ENCODE measurements at regions not wholly inside any gene's neighbourhood (a gene's known extent, or its start where the extent isn't known, plus 50 kb on each side); places are given as distances from the start of the nearest gene placed in this dataset.

- no peak for DNase-seq
- H3K4me3 Mint-ChIP-seq, result no peak overlapping the region
- H3K9me3 Mint-ChIP-seq, result no peaks in the 10 kb centered on the region
- H3K27ac Mint-ChIP-seq, result no peak overlapping the region
- ChIA-PET POLR2A (no interaction called here), CTCF (no interaction called here)
- no peaks in the 10 kb centered on the region for H3K27me3 Mint-ChIP-seq
- H3K4me1 Mint-ChIP-seq (ENCODE audit: low read depth), result no peaks in the 10 kb centered on the region
- H3K36me3 Mint-ChIP-seq, result no peaks in the 10 kb centered on the region
- intact Hi-C loops (cut with micrococcal nuclease), result no loop called here
Measured at GRCh38 chr2:145022666-145023333, 502.9 kb upstream of the ZEB2 start.

GRCh38 chr2:145021962-145022665 is 502.2 kb upstream of the ZEB2 start:
- no peak for DNase-seq
- CTCF ChIA-PET, result no interaction called here
- POLR2A ChIA-PET, result no interaction called here
- H3K4me3 Mint-ChIP-seq, result no peak overlapping the region
- no peak overlapping the region for H3K27ac Mint-ChIP-seq
- H3K27me3 Mint-ChIP-seq, result no peaks in the 10 kb centered on the region
- intact Hi-C loops (cut with micrococcal nuclease), result no loop called here
- H3K4me1 Mint-ChIP-seq (ENCODE audit: low read depth), result no peaks in the 10 kb centered on the region
- no peaks in the 10 kb centered on the region for H3K9me3 Mint-ChIP-seq
- no peaks in the 10 kb centered on the region for H3K36me3 Mint-ChIP-seq

GRCh38 chr2:145020694-145021093 is 500.8 kb upstream of the ZEB2 start:
- no peak for DNase-seq
- POLR2A ChIA-PET, result no interaction called here
- H3K4me3 Mint-ChIP-seq, result no peak overlapping the region
- intact Hi-C loops (cut with micrococcal nuclease), result no loop called here
- no peaks in the 10 kb centered on the region for H3K4me1 Mint-ChIP-seq (ENCODE audit: low read depth)
- CTCF ChIA-PET, result no interaction called here
- no peak overlapping the region for H3K27ac Mint-ChIP-seq
- H3K9me3 Mint-ChIP-seq, result no peaks in the 10 kb centered on the region
- no peaks in the 10 kb centered on the region for H3K36me3 Mint-ChIP-seq
- H3K27me3 Mint-ChIP-seq, result no peaks in the 10 kb centered on the region

GRCh38 chr2:145020139-145020538 is 500.2 kb upstream of the ZEB2 start:
- H3K9me3 Mint-ChIP-seq, result no peaks in the 10 kb centered on the region
- ChIA-PET CTCF (no interaction called here), POLR2A (no interaction called here)
- no peak overlapping the region for H3K27ac Mint-ChIP-seq
- intact Hi-C loops (cut with micrococcal nuclease), result no loop called here
- no peak overlapping the region for H3K4me3 Mint-ChIP-seq
- H3K4me1 Mint-ChIP-seq (ENCODE audit: low read depth), result no peaks in the 10 kb centered on the region
- no peaks in the 10 kb centered on the region for H3K27me3 Mint-ChIP-seq
- no peaks in the 10 kb centered on the region for H3K36me3 Mint-ChIP-seq
- DNase-seq, result no peak

- Mint-ChIP-seq H3K27ac (no peak overlapping the region), H3K27me3 (no peaks in the 10 kb centered on the region), H3K36me3 (no peaks in the 10 kb centered on the region), H3K4me3 (no peak overlapping the region), H3K4me1 (ENCODE audit: low read depth) (no peaks in the 10 kb centered on the region), H3K9me3 (no peaks in the 10 kb centered on the region)
- intact Hi-C loops (cut with micrococcal nuclease), result no loop called here
- POLR2A ChIA-PET, result no interaction called here
- CTCF ChIA-PET, result no interaction called here
- no peak for DNase-seq
Measured at GRCh38 chr2:145018502-145018901, 498.6 kb upstream of the ZEB2 start.

GRCh38 chr2:145017149-145017548 is 497.2 kb upstream of the ZEB2 start:
- DNase-seq, result no peak
- ChIA-PET CTCF (no interaction called here), POLR2A (no interaction called here)
- H3K4me3 Mint-ChIP-seq, result no peak overlapping the region
- no peaks in the 10 kb centered on the region for H3K36me3 Mint-ChIP-seq
- intact Hi-C loops (cut with micrococcal nuclease), result no loop called here
- no peaks in the 10 kb centered on the region for H3K4me1 Mint-ChIP-seq (ENCODE audit: low read depth)
- H3K27ac Mint-ChIP-seq, result no peak overlapping the region
- H3K9me3 Mint-ChIP-seq, result no peaks in the 10 kb centered on the region
- no peaks in the 10 kb centered on the region for H3K27me3 Mint-ChIP-seq

GRCh38 chr2:145016711-145017110 is 496.8 kb upstream of the ZEB2 start:
- Mint-ChIP-seq H3K4me1 (ENCODE audit: low read depth) (no peaks in the 10 kb centered on the region), H3K36me3 (no peaks in the 10 kb centered on the region), H3K4me3 (no peak overlapping the region), H3K9me3 (no peaks in the 10 kb centered on the region), H3K27ac (no peak overlapping the region), H3K27me3 (no peaks in the 10 kb centered on the region)
- DNase-seq, result no peak
- CTCF ChIA-PET, result no interaction called here
- intact Hi-C loops (cut with micrococcal nuclease), result no loop called here
- POLR2A ChIA-PET, result no interaction called here

GRCh38 chr2:145015561-145015960 is 495.6 kb upstream of the ZEB2 start:
- ChIA-PET POLR2A (no interaction called here), CTCF (no interaction called here)
- Mint-ChIP-seq H3K36me3 (no peaks in the 10 kb centered on the region), H3K9me3 (no peaks in the 10 kb centered on the region), H3K4me1 (ENCODE audit: low read depth) (no peaks in the 10 kb centered on the region), H3K27ac (no peak overlapping the region), H3K4me3 (no peak overlapping the region), H3K27me3 (no peaks in the 10 kb centered on the region)
- DNase-seq, result no peak
- intact Hi-C loops (cut with micrococcal nuclease), result no loop called here

- no peaks in the 10 kb centered on the region for H3K27me3 Mint-ChIP-seq
- no peaks in the 10 kb centered on the region for H3K36me3 Mint-ChIP-seq
- ChIA-PET POLR2A (no interaction called here), CTCF (interaction anchor here (1.1 kb wide), 1 partner anchor 41 kb away, joined by 3 read pairs; no protein-coding TSS in a partner anchor)
- no peak overlapping the region for H3K27ac Mint-ChIP-seq
- no peak for DNase-seq
- intact Hi-C loops (cut with micrococcal nuclease), result no loop called here
- no peaks in the 10 kb centered on the region for H3K4me1 Mint-ChIP-seq (ENCODE audit: low read depth)
- H3K4me3 Mint-ChIP-seq, result no peak overlapping the region
- H3K9me3 Mint-ChIP-seq, result no peaks in the 10 kb centered on the region
Measured at GRCh38 chr2:145012806-145013205, 492.9 kb upstream of the ZEB2 start.

GRCh38 chr2:145012214-145012670 is 492.3 kb upstream of the ZEB2 start:
- CTCF ChIA-PET, result interaction anchor here (1.1 kb wide), 1 partner anchor 41 kb away, joined by 3 read pairs; no protein-coding TSS in a partner anchor
- intact Hi-C loops (cut with micrococcal nuclease), result no loop called here
- Mint-ChIP-seq H3K9me3 (no peaks in the 10 kb centered on the region), H3K36me3 (no peaks in the 10 kb centered on the region), H3K4me1 (ENCODE audit: low read depth) (no peaks in the 10 kb centered on the region), H3K4me3 (no peak overlapping the region), H3K27ac (no peak overlapping the region), H3K27me3 (peaks cover under 1% of the 10 kb centered on the region)
- POLR2A ChIA-PET, result no interaction called here
- no peak for DNase-seq

- Mint-ChIP-seq H3K4me1 (ENCODE audit: low read depth) (no peaks in the 10 kb centered on the region), H3K36me3 (no peaks in the 10 kb centered on the region), H3K27me3 (peaks cover 4% of the 10 kb centered on the region), H3K9me3 (no peaks in the 10 kb centered on the region), H3K27ac (no peak overlapping the region), H3K4me3 (no peak overlapping the region)
- POLR2A ChIA-PET, result no interaction called here
- intact Hi-C loops (cut with micrococcal nuclease), result no loop called here
- CTCF ChIA-PET, result no interaction called here
- DNase-seq, result no peak
Measured at GRCh38 chr2:145010635-145011034, 490.7 kb upstream of the ZEB2 start.

GRCh38 chr2:145007960-145008263 is 488.0 kb upstream of the ZEB2 start:
- DNase-seq, result no peak
- POLR2A ChIA-PET, result no interaction called here
- Mint-ChIP-seq H3K36me3 (no peaks in the 10 kb centered on the region), H3K27ac (no peak overlapping the region), H3K27me3 (peaks cover 4% of the 10 kb centered on the region), H3K4me1 (ENCODE audit: low read depth) (no peaks in the 10 kb centered on the region), H3K9me3 (no peaks in the 10 kb centered on the region), H3K4me3 (no peak overlapping the region)
- CTCF ChIA-PET, result no interaction called here
- intact Hi-C loops (cut with micrococcal nuclease), result no loop called here

- POLR2A ChIA-PET, result no interaction called here
- H3K36me3 Mint-ChIP-seq, result no peaks in the 10 kb centered on the region
- H3K27ac Mint-ChIP-seq, result no peak overlapping the region
- intact Hi-C loops (cut with micrococcal nuclease), result no loop called here
- CTCF ChIA-PET, result no interaction called here
- DNase-seq, result no peak
- no peaks in the 10 kb centered on the region for H3K4me1 Mint-ChIP-seq (ENCODE audit: low read depth)
- H3K9me3 Mint-ChIP-seq, result no peaks in the 10 kb centered on the region
- no peak overlapping the region for H3K4me3 Mint-ChIP-seq
- H3K27me3 Mint-ChIP-seq, result peaks cover 4% of the 10 kb centered on the region
Measured at GRCh38 chr2:145007093-145007959, 487.4 kb upstream of the ZEB2 start.
